GM19328 (cell line): ENCODE measurements at regions not wholly inside any gene's neighbourhood (a gene's known extent, or its start where the extent isn't known, plus 50 kb on each side); places are given as distances from the start of the nearest gene placed in this dataset.
"Not testable (repeated sequence)": the region's sequence is repeated elsewhere in the genome, so short reads cannot be mapped to it uniquely, and the experiment has no call there.

Experiments
- ATAC-seq: cut with Tn5 transposase; IDR thresholded peaks from one replicate; pipeline ENCODE4 v1.9.1; 2021; ENCODE audit warnings: mild to moderate bottlenecking, moderate library complexity; ENCODE audit not compliant: unreplicated experiment

GRCh38 chr3:181917027-181917426 is 205.3 kb downstream of the SOX2 start:
- ATAC-seq: no peak

- ATAC-seq: no peak
Measured at GRCh38 chr3:181919375-181919774, 207.7 kb downstream of the SOX2 start.

- no peak for ATAC-seq
Measured at GRCh38 chr3:181920409-181920808, 208.7 kb downstream of the SOX2 start.

- peak; percentile 87 for ATAC-seq
Measured at GRCh38 chr3:181921220-181921619, 209.5 kb downstream of the SOX2 start.

GRCh38 chr3:181925841-181926240 is 214.1 kb downstream of the SOX2 start:
- ATAC-seq: not testable (repeated sequence)

GRCh38 chr3:181929501-181929900 is 217.8 kb downstream of the SOX2 start:
- ATAC-seq: no peak

GRCh38 chr3:181930105-181930504 is 218.4 kb downstream of the SOX2 start:
- ATAC-seq: no peak

- peak; percentile 72 for ATAC-seq
Measured at GRCh38 chr3:181932039-181932438, 220.3 kb downstream of the SOX2 start.

- ATAC-seq: no peak
Measured at GRCh38 chr3:181933052-181933618, 221.4 kb downstream of the SOX2 start.

- ATAC-seq: no peak
Measured at GRCh38 chr3:181935915-181936314, 224.2 kb downstream of the SOX2 start.

- no peak for ATAC-seq
Measured at GRCh38 chr3:181936774-181937173, 225.0 kb downstream of the SOX2 start.

GRCh38 chr3:181938580-181938979 is 226.9 kb downstream of the SOX2 start:
- ATAC-seq: not testable (repeated sequence)

GRCh38 chr3:181940703-181941102 is 229.0 kb downstream of the SOX2 start:
- no peak for ATAC-seq

GRCh38 chr3:181941250-181941649 is 229.5 kb downstream of the SOX2 start:
- peak; percentile 59 for ATAC-seq

- no peak for ATAC-seq
Measured at GRCh38 chr3:181943285-181943684, 231.6 kb downstream of the SOX2 start.

GRCh38 chr3:181947606-181948005 is 235.9 kb downstream of the SOX2 start:
- no peak for ATAC-seq

- no peak for ATAC-seq
Measured at GRCh38 chr3:181948286-181948685, 236.6 kb downstream of the SOX2 start.

- ATAC-seq: no peak
Measured at GRCh38 chr3:181952221-181952620, 240.5 kb downstream of the SOX2 start.

GRCh38 chr3:181952929-181953328 is 241.2 kb downstream of the SOX2 start:
- ATAC-seq: no peak

GRCh38 chr3:181955566-181955965 is 243.8 kb downstream of the SOX2 start:
- no peak for ATAC-seq

GRCh38 chr3:181956122-181956521 is 244.4 kb downstream of the SOX2 start:
- ATAC-seq: no peak

- no peak for ATAC-seq
Measured at GRCh38 chr3:181966393-181966792, 254.7 kb downstream of the SOX2 start.

- no peak for ATAC-seq
Measured at GRCh38 chr3:181969925-181970324, 258.2 kb downstream of the SOX2 start.
